Hematopoietic multipotent progenitor cell (in vitro differentiated cells): ENCODE measurements at regions not wholly inside any gene's neighbourhood (a gene's known extent, or its start where the extent isn't known, plus 50 kb on each side); places are given as distances from the start of the nearest gene placed in this dataset.
"Not testable (repeated sequence)": the region's sequence is repeated elsewhere in the genome, so short reads cannot be mapped to it uniquely, and the experiment has no call there.

Experiments used
- DNase-seq, 3 donors: peaks; one replicate each; pipeline ENCODE4 v3.0.0-alpha.2; 2011 to 2015; ENCODE audit warnings: low read depth in 2 of 3, low spot score in 2 of 3

DNA sequence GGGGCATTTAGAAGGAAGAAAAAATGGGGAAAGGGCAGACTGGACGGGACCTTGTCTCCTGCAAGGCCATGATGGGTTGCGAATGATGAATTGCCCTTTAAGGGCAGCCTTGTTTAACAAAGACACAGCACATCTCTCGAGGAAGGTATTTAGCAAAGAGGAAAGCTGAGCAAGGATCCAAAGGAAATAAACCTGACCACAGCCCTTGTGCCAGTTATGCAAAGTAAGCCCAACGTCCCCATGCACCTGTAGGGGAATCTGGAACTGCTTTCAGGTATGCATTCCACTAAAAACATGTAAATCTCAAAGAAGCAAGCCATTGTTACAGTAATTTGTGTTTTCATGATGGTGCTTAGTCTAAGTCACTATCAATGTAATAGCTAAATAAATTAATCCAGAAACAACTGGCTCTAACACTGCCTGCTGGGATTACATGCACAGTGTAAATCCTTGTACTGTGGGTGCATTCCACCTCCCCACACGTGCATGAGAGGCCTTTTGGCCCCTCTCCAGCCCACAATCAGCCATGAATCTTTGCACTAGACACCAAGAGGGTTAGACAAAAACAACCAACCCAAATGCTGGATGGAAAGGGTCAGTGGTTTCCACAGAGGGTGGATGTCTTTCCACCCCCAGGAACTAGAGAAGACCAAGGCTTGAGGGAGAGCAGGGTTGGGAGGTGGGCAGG lies 228.8 kb upstream of the KAZN start:
- no peak for DNase-seq

DNA sequence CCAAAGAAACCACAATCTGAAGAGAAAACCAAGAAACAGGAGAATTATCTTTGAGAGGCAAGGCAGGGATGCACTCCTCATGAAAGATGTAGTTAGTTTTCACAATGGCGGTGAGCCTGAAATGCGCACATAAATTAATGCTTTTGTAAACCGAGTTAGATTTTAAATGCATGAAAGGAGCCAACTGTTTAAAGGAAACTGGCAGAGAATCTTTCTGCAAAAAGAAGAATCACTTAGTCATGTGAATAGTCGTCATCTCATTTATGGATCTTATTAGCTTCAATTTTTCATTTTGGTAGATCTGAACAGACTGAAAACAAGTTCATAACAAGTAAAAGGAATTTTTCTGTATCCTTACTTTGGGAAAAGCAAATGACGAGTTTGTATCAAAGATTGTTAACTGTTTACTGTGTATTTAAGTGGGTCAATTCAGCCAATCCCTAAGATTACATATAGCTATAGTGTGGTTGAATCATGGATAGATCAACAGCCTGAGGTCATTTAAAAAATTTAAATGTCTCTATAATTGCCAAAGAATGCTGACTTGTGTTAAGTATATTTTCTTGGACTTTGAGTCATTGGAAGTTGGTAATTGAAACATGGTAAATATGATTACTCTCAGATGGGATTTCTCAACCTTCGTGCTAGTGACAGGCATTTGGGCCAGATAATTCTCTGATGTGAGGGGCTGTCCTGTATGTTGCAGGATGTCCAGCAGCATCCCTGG lies 226.6 kb upstream of the KAZN start:
- no peak for DNase-seq

DNA sequence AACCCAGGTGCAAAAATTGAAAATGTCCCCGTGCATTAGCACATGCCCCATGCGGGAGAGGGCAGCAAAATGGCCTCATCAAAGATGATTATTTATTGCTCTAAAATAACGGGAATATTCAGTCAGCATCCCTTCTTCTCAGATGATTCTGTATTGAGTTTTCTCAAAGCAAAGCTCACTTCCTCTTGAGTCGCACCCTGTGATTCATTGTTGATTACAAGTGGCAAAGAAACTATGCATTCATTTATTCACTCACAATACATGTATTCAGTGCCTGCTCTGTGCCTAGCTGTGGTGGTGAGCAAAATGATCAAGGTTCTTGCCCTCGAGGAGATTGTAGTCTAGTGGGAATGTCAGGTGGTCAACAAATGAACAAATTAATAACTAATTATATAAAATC lies 226.0 kb upstream of the KAZN start:
- no peak for DNase-seq

DNA sequence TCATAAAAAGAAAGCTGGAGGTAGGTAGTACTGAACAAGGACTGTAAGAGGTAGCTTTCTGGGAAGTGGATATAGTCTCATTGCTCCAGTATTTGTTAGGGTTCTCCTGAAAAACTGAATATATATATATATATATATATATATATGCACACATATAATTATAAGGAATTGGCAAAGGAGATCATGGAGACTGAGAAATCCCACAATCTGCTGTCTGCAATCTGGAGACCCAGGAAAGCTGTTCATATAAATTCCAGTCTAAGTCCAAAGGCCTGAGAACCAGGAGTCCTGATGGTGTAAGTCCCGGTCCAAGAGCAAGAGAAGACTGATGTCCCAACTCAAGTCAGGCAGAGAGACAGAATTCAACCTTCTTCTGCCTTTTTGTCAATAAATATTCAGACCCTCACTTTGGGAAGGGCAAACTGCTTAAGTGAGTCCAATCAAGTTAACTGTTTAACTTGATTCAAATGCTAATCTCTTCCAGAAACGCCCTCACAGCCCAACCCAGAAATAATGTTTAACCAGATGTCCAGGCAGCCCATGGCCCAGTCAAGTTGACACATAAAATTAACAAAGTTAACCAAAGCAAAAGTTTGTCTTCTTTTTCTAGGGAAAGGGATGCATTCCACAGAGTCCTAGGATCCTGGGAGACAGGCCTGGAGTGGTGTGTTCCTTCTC lies 225.3 kb upstream of the KAZN start:
- DNase-seq = no peak

DNA sequence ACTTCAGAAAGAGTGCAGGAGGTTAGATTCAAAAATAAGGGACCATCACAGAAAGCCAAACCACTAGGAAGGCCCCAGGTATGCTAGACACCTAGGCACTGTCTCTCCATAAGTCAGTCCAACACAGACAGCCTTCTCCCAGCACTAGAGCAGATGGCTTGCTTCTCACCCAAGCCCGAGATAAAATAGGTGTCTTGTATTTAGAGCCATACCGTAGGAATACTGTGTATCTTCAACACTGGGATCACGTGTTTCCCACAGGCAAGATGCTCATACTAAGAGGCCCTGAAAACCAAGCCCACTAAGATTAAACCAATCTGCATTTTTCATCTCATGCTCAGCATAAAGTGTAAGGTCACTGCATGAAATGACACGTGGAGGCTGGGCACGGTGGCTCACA lies 223.3 kb upstream of the KAZN start:
- DNase-seq = no peak

DNA sequence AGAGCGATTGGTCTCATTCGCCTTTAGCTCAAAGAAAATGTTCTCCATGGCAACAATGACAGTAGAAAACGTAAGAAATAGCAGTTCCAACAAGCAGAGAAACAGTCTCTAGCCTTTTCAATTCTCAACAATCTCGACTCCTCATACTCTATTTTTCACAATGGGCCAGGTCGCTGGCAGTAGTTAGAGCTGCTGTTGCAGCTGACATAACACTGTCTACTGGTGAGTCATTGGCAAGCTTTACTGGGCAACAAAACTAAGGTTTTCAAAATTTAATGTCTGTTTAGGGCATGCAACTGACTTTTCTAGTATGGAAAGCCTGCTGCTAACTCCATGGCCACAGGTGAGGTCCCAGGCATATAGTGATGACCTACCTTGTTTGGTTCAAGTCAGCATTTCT lies 221.1 kb upstream of the KAZN start:
- no peak for DNase-seq

DNA sequence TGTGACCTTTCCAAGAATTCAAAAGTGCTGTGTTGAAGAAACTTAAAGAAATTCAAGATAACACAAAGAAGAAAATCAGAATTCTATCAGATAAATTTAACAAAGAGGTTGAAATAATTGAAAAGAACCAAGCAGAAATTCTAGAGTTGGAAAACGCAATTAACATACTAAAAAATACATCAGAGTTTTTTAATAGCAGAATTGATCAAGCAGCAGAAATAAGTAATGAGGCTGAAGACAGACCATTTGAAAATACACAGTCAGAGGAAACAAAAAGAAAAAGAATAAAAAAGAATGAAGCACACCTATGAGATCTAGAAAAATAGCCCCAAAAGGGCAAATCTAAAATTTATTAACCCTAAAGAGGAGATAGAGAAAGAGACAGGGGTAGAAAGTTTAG lies 218.1 kb upstream of the KAZN start:
- DNase-seq = no peak

DNA sequence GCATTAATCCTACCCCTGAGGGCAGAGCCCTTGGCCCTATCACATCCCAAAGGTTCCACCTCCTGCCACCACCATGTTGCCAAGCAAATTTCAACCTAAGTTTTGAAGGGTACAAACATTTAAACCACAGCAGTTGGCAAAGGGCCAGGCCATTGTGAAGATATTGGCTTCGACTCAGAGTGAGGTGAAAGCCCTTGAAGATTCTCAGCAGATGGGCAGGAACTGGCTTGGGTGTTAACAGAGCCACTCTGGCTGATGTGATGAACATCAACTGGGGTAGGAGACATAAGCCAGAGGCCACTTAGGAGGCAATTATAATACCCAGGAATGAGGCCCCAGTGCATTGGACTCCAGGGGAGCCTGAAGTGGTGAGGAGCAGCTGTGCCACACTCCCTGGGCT lies 207.7 kb upstream of the KAZN start:
- DNase-seq = no peak

DNA sequence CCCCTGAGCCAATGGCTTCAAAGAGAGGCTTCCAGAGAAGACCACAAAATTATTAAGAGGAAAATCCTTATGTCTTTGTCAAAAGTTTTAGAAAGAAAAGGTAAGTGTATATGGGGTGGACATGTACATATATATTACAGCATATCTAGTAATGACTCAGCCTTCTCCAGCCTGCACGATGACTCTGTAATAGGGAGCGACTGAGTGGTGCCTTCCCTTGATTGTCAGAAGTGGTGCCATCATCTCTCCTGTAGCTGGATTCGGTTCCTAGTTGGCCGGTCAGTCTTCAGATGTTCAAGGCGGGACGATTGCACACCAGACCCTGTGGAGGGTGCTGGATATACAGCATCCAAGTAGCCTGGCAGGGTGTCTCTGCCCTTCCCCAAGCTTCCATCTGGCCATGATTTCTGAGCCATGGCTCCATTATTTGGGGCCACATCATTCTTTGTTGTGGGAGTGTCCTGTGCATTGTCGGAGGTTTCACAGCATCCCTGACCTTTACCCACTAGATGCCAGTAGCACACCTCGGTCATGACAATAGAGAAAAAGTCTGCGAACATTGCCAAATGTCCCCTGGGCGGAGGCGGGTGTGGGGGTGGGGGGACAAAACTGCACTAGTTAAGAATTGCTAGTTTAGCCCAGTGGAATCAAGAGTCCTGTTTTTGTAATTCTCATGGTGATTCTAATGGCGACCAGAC lies 206.2 kb upstream of the KAZN start:
- no peak for DNase-seq

DNA sequence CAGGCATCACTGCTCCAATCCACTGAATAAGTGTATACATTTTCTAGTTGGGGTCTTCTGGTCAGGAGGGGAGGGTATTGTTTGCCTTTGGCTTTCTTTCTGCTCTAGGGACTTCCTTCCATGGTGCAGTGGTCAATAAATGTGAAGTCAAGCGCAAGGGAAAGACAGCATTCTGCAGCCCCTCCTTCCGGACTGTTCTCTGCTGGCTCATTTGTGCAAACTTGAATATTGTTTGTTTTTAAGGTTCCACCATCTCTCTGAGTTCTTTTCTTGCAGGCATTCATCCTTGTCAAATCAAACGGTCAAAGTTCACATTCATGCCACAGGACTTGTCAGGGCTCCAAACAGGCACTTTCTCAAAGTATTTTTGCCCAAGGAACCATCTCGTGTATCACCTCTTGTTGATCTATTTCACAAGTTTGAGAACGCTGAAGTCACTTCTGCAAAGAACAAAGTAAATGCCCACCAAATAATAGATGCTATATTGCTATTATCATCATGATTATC lies 205.6 kb upstream of the KAZN start:
- no peak for DNase-seq

DNA sequence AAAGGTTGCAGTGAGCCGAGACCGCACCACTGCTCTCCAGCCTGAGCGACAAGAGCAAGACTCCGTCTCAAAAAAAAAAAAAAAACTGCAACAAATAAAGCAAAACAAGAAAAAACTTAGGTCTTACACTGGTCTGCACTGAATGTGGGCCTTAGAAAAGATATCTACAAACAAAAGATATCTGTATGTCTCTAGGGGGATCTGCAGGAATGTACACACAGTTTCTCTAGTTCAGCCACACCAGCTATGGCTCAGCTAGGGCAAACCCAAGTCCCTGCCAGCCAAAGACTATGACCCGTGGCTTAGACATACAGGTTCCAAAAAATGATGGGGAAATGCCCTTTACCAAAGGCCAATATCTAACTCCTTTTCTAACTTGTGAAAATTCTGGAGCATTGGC lies 202.4 kb upstream of the KAZN start:
- DNase-seq = no peak

DNA sequence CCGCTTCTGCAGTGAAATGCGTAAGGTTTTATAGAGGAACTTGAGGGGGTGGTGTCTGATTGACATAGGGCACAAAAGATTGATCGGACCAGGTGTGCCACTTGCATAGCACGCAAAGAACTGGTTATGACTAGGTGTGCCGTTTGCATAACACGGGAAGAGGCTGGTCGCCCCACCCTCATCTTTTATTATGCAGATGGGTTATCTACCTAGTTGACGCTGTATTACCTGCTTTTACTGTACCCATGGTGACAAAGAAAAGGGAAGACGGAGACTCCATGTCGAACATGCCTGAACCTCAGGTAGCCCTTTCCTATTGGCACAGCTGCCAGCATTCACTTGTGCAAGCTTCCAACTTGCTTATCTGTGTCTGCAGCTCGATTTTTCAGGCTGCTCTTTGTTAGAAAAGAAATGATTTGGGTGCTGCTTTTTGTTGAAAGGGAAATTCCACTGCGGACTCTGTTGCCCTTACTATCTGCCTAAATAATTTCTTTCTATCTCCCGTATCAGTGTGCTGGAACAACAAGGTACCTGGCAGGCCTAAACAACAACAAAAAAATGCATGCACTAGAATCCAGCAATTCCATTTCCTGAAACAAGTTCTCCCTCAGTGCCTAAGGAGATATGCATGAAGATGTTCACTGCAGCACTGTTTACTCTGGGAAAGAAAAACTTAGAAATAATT lies 194.4 kb upstream of the KAZN start:
- DNase-seq = no peak

DNA sequence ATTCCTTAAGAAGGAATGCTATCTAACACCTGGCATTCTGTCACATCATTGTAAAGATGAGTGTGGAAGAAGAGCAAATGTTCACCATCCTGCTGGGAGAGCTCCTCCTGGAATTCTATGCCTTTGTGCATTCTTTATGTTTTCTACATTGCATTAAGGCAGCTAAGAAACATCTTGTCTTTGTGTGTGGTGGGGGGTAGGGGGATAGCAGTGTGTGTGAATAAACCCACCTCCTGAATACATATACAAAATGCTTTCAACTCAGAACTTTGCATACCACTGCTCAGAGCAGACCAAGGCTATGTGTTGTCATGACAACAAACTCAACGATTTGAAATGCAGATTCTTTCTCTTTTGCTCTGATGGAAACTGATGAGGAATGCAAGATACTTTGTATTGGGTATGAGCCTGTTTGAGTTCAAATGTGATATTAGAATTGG lies 193.6 kb upstream of the KAZN start:
- no peak for DNase-seq

DNA sequence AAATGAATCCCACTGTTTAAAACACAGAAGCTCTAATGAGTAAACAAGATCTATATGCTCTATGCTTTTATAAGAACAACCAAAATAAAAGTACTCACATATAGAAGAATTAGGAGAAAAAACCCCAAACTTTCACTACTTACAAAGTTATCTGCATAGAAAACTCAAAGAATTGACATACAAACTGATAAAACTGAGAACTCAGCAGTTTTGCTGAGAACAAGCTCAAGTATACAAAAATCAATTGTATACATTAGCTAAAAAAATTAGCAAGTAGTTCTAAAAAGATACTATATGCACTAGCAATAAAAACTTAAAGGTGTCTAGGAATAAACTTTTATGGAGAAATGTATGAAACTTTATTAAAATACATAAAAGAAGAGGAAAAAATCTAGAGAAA lies 186.2 kb upstream of the KAZN start:
- DNase-seq = no peak

DNA sequence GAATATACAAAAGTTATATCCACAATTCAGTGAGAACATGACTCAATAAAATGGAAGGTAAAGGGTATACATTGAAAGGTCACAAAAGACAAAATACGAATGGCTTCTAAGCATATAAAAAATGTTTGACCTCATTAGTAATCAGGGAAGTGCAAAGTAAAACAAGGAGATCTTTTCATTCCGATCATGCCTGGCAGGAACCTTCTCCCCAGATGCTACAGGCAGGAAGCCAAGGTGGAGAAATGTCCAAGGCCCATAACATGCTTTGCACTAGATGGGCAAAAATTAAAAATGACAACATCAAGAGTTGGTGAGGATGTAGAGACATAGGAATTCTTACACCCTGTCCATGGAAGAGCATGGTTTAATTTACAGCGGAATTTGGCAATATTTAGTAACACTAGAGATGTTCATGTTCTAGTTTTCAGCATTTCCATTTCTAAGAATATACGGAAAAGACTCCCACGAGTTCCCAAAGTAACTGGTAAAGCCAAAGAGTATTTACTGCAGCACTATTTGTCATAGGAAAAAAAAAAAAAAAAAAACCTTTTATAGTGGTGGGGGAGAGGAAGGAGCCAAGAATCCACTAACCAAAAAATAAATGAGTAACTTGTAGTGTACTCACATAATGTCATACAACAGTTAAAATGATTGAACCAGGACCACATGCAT lies 184.5 kb upstream of the KAZN start:
- no peak for DNase-seq

DNA sequence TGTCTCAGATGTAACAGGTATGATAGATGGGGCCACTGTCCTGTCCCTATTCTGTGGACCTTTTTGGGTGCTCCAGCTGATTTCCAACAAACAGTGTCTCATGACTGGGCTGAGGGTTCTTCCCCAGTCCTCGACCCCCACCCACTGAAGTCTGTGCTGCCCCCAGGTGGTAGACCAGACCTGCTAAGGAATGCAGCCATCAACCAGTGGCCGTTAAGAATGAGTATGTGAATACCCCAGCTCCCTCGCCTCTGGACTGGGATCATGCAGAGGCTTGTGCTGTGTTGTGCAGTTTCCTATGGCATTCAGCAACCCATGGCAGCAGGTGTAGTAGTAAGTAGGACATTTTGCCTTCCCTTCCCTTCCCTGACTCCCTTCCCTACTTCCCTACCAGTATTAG lies 183.1 kb upstream of the KAZN start:
- no peak for DNase-seq

DNA sequence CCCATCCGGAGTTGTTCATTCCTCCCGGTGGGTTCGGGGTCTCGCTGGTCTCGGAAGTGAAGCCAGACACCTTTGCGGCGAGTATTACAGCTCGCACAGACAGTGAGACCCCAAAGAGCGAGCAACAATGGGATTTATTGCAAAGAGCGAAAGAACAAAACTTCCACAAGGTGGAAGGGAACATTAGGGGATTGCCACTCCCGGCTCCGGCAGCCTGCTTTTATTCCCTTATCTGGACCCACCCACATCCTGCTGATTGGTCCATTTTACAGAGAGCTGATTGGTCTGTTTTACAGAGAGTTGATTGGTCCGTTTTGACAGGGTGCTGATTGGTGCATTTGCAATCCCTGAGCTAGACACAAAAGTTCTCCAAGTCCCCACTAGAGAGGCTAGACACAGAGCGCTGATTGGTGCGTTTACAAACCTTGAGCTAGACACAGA lies 178.7 kb upstream of the KAZN start:
- not testable (repeated sequence) for DNase-seq

DNA sequence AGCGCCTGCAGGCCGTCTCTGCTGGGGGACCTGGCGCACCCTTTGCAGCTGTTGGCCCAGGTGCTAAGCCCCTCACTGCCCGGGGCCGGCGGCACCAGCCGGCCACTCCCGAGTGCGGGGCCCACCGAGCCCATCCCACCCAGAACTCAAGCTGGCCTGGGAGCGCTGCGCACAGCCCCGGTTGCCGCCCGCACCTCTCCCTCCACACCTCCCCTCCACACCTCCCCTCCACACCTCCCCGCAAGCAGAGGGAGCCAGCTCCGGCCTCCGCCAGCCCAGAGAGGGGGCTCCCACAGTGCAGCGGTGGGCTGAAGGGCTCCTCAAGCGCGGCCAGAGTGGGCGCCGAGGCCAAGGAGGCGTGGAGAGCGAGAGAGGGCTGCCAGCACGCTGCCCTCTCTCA lies 177.8 kb upstream of the KAZN start:
- no peak for DNase-seq

DNA sequence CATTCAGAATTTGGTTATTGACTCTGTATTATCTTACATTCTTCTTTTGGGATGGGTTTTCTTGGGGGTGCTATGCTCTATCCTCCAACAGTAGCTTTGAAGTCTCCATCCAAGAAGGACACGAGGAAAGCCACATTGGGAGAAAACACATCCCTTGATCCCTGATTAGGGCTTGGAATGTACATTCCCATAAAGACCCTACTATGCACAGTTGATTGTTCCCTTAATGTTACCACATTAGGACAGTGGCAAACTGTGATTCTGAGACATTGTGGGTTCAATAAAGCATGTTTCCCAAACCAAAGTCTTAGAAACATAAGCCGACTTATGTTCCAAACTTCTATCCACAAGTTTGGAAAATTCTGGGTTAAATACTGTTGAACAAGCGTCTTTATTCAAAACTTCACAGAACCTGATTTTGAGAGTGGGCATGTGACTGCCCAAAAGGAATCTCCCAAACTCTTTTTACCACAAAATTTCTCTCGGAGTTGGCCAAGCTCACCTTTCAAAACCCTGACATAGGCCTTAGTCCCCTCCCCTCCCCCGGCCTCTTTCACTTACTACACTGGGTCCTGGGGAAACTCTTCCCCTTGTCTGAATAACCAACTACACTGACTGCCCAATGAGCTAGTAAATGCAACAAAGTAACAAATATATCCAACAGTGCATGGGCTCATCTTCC lies 177.0 kb upstream of the KAZN start:
- DNase-seq = no peak
